ENCODE measurements at regions not wholly inside any gene's neighbourhood (a gene's known extent, or its start where the extent isn't known, plus 50 kb on each side); places are given as distances from the start of the nearest gene placed in this dataset.

GRCh38 chr3:94626573-94626972 is 563.7 kb downstream of the NSUN3 start:
- TF ChIP-seq EZH2 (IDR thresholded peaks at IDR 0.05; ENCODE audit: borderline replicate concordance, low read depth, low read length, severe bottlenecking), result no peak
- TF ChIP-seq CTCF (IDR thresholded peaks at IDR 0.05; ENCODE audit: borderline replicate concordance, extremely low read depth, low read length, poor library complexity, severe bottlenecking), result no peak

All from DND-41 (cell line).